Suprapubic skin (tissue), 3 donors: ENCODE measurements at regions not wholly inside any gene's neighbourhood (a gene's known extent, or its start where the extent isn't known, plus 50 kb on each side); places are given as distances from the start of the nearest gene placed in this dataset.

Experiments
- CTCF ChIP-seq, 2 donors: fragments of 200-600 bp in 1 of 2; fragments of 450-650 bp in 1 of 2; sonication (generic) in 1 of 2; IDR thresholded peaks; one replicate each; pipeline ENCODE4 v1.5.1; 2016 to 2019; ENCODE audit warnings: antibody characterized with exemption in 2 of 2, mild to moderate bottlenecking in 1 of 2, moderate library complexity in 1 of 2
- EP300 ChIP-seq: sonication (generic); formaldehyde crosslinking; IDR thresholded peaks from one replicate; pipeline ENCODE4 v1.6.1; 2017; ENCODE audit warnings: antibody characterized with exemption
- POLR2A ChIP-seq, 2 donors: fragments of 450-650 bp; IDR thresholded peaks; one replicate each; pipeline ENCODE4 v1.6.1; 2017; ENCODE audit warnings: antibody characterized with exemption in 2 of 2, mild to moderate bottlenecking in 2 of 2, moderate library complexity in 2 of 2

GRCh38 chr3:89877230-89877629 is 769.8 kb downstream of the EPHA3 start:
- TF ChIP-seq CTCF (IDR thresholded peaks at IDR 0.05): no peak
- TF ChIP-seq POLR2A (IDR thresholded peaks at IDR 0.05): no peak
- no peak for TF ChIP-seq EP300
